ENCODE measurements at regions not wholly inside any gene's neighbourhood (a gene's known extent, or its start where the extent isn't known, plus 50 kb on each side); places are given as distances from the start of the nearest gene placed in this dataset.

DNA sequence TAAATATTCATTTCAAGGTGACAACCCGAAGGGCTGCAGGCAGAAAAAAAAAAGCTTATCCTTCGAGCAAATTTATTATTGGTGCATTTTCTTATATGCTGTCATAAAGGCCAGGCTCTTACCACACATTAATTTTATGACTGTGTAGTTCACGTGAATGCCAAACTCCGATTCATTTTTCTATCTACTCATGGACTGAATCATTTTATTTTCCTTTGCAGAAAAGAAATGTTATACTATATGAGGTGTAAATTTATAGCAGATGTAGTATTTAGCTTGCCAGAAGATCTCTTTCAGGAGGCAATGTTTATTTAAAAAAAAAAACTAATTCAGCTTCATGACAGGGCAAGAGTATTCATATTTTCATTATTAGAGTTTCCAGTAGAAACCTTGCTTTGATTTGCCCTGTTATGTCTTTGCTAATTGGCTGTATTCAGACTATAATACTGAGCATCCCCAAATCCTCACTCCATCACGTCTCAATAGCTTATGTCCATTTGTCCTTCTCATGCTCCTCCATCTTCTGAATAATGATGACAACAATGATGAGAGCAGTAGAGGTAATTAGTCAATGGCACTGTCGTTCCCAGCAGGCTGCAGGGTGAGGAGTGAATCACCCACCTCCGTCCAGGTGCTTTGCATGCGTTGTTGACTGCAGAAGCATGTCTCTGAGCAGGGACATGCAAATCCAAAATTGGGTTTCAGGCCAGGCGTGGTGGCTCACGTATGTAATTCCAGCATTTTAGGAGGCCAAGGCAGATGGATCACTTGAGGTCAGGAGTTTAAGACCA, 101.1 kb upstream of the RAB12 start:
- TF ChIP-seq, protein P1, sequence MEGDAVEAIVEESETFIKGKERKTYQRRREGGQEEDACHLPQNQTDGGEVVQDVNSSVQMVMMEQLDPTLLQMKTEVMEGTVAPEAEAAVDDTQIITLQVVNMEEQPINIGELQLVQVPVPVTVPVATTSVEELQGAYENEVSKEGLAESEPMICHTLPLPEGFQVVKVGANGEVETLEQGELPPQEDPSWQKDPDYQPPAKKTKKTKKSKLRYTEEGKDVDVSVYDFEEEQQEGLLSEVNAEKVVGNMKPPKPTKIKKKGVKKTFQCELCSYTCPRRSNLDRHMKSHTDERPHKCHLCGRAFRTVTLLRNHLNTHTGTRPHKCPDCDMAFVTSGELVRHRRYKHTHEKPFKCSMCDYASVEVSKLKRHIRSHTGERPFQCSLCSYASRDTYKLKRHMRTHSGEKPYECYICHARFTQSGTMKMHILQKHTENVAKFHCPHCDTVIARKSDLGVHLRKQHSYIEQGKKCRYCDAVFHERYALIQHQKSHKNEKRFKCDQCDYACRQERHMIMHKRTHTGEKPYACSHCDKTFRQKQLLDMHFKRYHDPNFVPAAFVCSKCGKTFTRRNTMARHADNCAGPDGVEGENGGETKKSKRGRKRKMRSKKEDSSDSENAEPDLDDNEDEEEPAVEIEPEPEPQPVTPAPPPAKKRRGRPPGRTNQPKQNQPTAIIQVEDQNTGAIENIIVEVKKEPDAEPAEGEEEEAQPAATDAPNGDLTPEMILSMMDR (IDR thresholded peaks at IDR 0.05), result no peak
- no peak for TF ChIP-seq EP300 (IDR thresholded peaks at IDR 0.05)
- TF ChIP-seq POLR2A (IDR thresholded peaks at IDR 0.05), result no peak
